ENCODE measurements at regions not wholly inside any gene's neighbourhood (a gene's known extent, or its start where the extent isn't known, plus 50 kb on each side); places are given as distances from the start of the nearest gene placed in this dataset.

- H2AFZ ChIP-seq (ENCODE audit: insufficient read depth, low read length, poor library complexity): no peak overlapping the region
- no peak overlapping the region for H4K8ac ChIP-seq (ENCODE audit: low read depth, low read length)
- no peak overlapping the region for H3K9ac ChIP-seq (ENCODE audit: low read length)
- H3K23ac ChIP-seq (ENCODE audit: low read length): no peak overlapping the region
- H4K91ac ChIP-seq (ENCODE audit: low read depth, low read length): no peak overlapping the region
- H3K14ac ChIP-seq (ENCODE audit: low read length): no peak overlapping the region
- no peaks in the 10 kb centered on the region for H3K27me3 ChIP-seq (ENCODE audit: insufficient read depth, low read length)
- H3K79me2 ChIP-seq (ENCODE audit: control insufficient read depth, insufficient read depth, low read length, poor library complexity): no peaks in the 10 kb centered on the region
- no peak for DNase-seq
- H3K4ac ChIP-seq (ENCODE audit: low read depth, low read length): no peak overlapping the region
- no CpG with 5 or more reads among the region's 2 CpGs for WGBS (ENCODE audit: extremely low coverage, insufficient coverage, insufficient read length)
- no peak overlapping the region for H3K4me2 ChIP-seq (ENCODE audit: low read length)
- no peak overlapping the region for H2BK120ac ChIP-seq (ENCODE audit: insufficient read depth, low read length, poor library complexity)
- H3K9me3 ChIP-seq (ENCODE audit: insufficient read depth, low read depth, low read length): no peaks in the 10 kb centered on the region
- H3K18ac ChIP-seq (ENCODE audit: low read length): no peak overlapping the region
- no peak overlapping the region for H3K4me3 ChIP-seq (ENCODE audit: low read depth, low read length)
- no peaks in the 10 kb centered on the region for H3K36me3 ChIP-seq (ENCODE audit: control insufficient read depth in 1 of 2, insufficient read depth in 2 of 2, low read length in 2 of 2)
- no peak overlapping the region for H4K12ac ChIP-seq (ENCODE audit: low read depth, low read length)
- H2BK5ac ChIP-seq (ENCODE audit: low read depth, low read length, poor library complexity): no peak overlapping the region
- H3K79me1 ChIP-seq (ENCODE audit: low read length): no peaks in the 10 kb centered on the region
- no peak overlapping the region for H2AK5ac ChIP-seq (ENCODE audit: low read length)
- H2BK12ac ChIP-seq (ENCODE audit: low read length): no peak overlapping the region
- no peak overlapping the region for H3K27ac ChIP-seq (ENCODE audit: low read depth, low read length)
- no peaks in the 10 kb centered on the region for H3K4me1 ChIP-seq (ENCODE audit: control insufficient read depth in 1 of 2, insufficient read depth in 2 of 2, low read length in 2 of 2)
Measured at GRCh38 chr6:93685494-93685893, 266.1 kb upstream of the EPHA7 start.

- H3K4me1 ChIP-seq (ENCODE audit: control insufficient read depth in 1 of 2, insufficient read depth in 2 of 2, low read length in 2 of 2): no peaks in the 10 kb centered on the region
- H3K79me1 ChIP-seq (ENCODE audit: low read length): no peaks in the 10 kb centered on the region
- H2AFZ ChIP-seq (ENCODE audit: insufficient read depth, low read length, poor library complexity): no peak overlapping the region
- no peak overlapping the region for H3K23ac ChIP-seq (ENCODE audit: low read length)
- no peak overlapping the region for H3K4me2 ChIP-seq (ENCODE audit: low read length)
- no peak for DNase-seq
- H3K18ac ChIP-seq (ENCODE audit: low read length): no peak overlapping the region
- H3K36me3 ChIP-seq (ENCODE audit: control insufficient read depth in 1 of 2, insufficient read depth in 2 of 2, low read length in 2 of 2): no peaks in the 10 kb centered on the region
- no peak overlapping the region for H3K14ac ChIP-seq (ENCODE audit: low read length)
- H3K27me3 ChIP-seq (ENCODE audit: insufficient read depth, low read length): no peaks in the 10 kb centered on the region
- no peak overlapping the region for H4K8ac ChIP-seq (ENCODE audit: low read depth, low read length)
- H3K79me2 ChIP-seq (ENCODE audit: control insufficient read depth, insufficient read depth, low read length, poor library complexity): no peaks in the 10 kb centered on the region
- H3K9me3 ChIP-seq (ENCODE audit: insufficient read depth, low read depth, low read length): no peaks in the 10 kb centered on the region
- H3K9ac ChIP-seq (ENCODE audit: low read length): no peak overlapping the region
- no peak overlapping the region for H2BK5ac ChIP-seq (ENCODE audit: low read depth, low read length, poor library complexity)
- no CpG with 5 or more reads among the region's 1 CpG for WGBS (ENCODE audit: extremely low coverage, insufficient coverage, insufficient read length)
- no peak overlapping the region for H2BK12ac ChIP-seq (ENCODE audit: low read length)
- H2BK120ac ChIP-seq (ENCODE audit: insufficient read depth, low read length, poor library complexity): no peak overlapping the region
- no peak overlapping the region for H3K4ac ChIP-seq (ENCODE audit: low read depth, low read length)
- no peak overlapping the region for H4K12ac ChIP-seq (ENCODE audit: low read depth, low read length)
- no peak overlapping the region for H3K27ac ChIP-seq (ENCODE audit: low read depth, low read length)
- no peak overlapping the region for H4K91ac ChIP-seq (ENCODE audit: low read depth, low read length)
- H2AK5ac ChIP-seq (ENCODE audit: low read length): no peak overlapping the region
- H3K4me3 ChIP-seq (ENCODE audit: low read depth, low read length): no peak overlapping the region
Measured at GRCh38 chr6:93684339-93684738, 265.0 kb upstream of the EPHA7 start.

GRCh38 chr6:93679836-93680235 is 260.5 kb upstream of the EPHA7 start:
- no peak overlapping the region for H3K4me2 ChIP-seq (ENCODE audit: low read length)
- H3K14ac ChIP-seq (ENCODE audit: low read length): no peak overlapping the region
- H3K27ac ChIP-seq (ENCODE audit: low read depth, low read length): no peak overlapping the region
- H3K27me3 ChIP-seq (ENCODE audit: insufficient read depth, low read length): no peaks in the 10 kb centered on the region
- H4K8ac ChIP-seq (ENCODE audit: low read depth, low read length): no peak overlapping the region
- H3K9me3 ChIP-seq (ENCODE audit: insufficient read depth, low read depth, low read length): no peaks in the 10 kb centered on the region
- H3K9ac ChIP-seq (ENCODE audit: low read length): no peak overlapping the region
- H3K23ac ChIP-seq (ENCODE audit: low read length): no peak overlapping the region
- no peak overlapping the region for H2BK5ac ChIP-seq (ENCODE audit: low read depth, low read length, poor library complexity)
- no peaks in the 10 kb centered on the region for H3K79me2 ChIP-seq (ENCODE audit: control insufficient read depth, insufficient read depth, low read length, poor library complexity)
- H4K91ac ChIP-seq (ENCODE audit: low read depth, low read length): no peak overlapping the region
- no peak overlapping the region for H2BK120ac ChIP-seq (ENCODE audit: insufficient read depth, low read length, poor library complexity)
- no CpG with 5 or more reads among the region's 3 CpGs for WGBS (ENCODE audit: extremely low coverage, insufficient coverage, insufficient read length)
- no peaks in the 10 kb centered on the region for H3K4me1 ChIP-seq (ENCODE audit: control insufficient read depth in 1 of 2, insufficient read depth in 2 of 2, low read length in 2 of 2)
- no peaks in the 10 kb centered on the region for H3K79me1 ChIP-seq (ENCODE audit: low read length)
- H4K12ac ChIP-seq (ENCODE audit: low read depth, low read length): no peak overlapping the region
- DNase-seq: no peak
- H3K4me3 ChIP-seq (ENCODE audit: low read depth, low read length): no peak overlapping the region
- no peak overlapping the region for H3K18ac ChIP-seq (ENCODE audit: low read length)
- H2AFZ ChIP-seq (ENCODE audit: insufficient read depth, low read length, poor library complexity): no peak overlapping the region
- no peaks in the 10 kb centered on the region for H3K36me3 ChIP-seq (ENCODE audit: control insufficient read depth in 1 of 2, insufficient read depth in 2 of 2, low read length in 2 of 2)
- H2AK5ac ChIP-seq (ENCODE audit: low read length): no peak overlapping the region
- H2BK12ac ChIP-seq (ENCODE audit: low read length): no peak overlapping the region
- H3K4ac ChIP-seq (ENCODE audit: low read depth, low read length): no peak overlapping the region

GRCh38 chr6:93678841-93679454 is 259.6 kb upstream of the EPHA7 start:
- Histone ChIP-seq H3K14ac (ENCODE audit: low read length) (no peak overlapping the region), H3K4ac (ENCODE audit: low read depth, low read length) (no peak overlapping the region), H2BK5ac (ENCODE audit: low read depth, low read length, poor library complexity) (no peak overlapping the region), H2BK120ac (ENCODE audit: insufficient read depth, low read length, poor library complexity) (no peak overlapping the region), H4K91ac (ENCODE audit: low read depth, low read length) (no peak overlapping the region), H3K4me3 (ENCODE audit: low read depth, low read length) (no peak overlapping the region), H3K27me3 (ENCODE audit: insufficient read depth, low read length) (no peaks in the 10 kb centered on the region), H3K9ac (ENCODE audit: low read length) (no peak overlapping the region), H3K4me1 (ENCODE audit: control insufficient read depth in 1 of 2, insufficient read depth in 2 of 2, low read length in 2 of 2) (no peaks in the 10 kb centered on the region), H2AK5ac (ENCODE audit: low read length) (no peak overlapping the region), H3K36me3 (ENCODE audit: control insufficient read depth in 1 of 2, insufficient read depth in 2 of 2, low read length in 2 of 2) (no peaks in the 10 kb centered on the region), H3K27ac (ENCODE audit: low read depth, low read length) (no peak overlapping the region), H3K18ac (ENCODE audit: low read length) (no peak overlapping the region), H2BK12ac (ENCODE audit: low read length) (no peak overlapping the region), H3K79me2 (ENCODE audit: control insufficient read depth, insufficient read depth, low read length, poor library complexity) (no peaks in the 10 kb centered on the region), H4K12ac (ENCODE audit: low read depth, low read length) (no peak overlapping the region), H2AFZ (ENCODE audit: insufficient read depth, low read length, poor library complexity) (no peak overlapping the region), H4K8ac (ENCODE audit: low read depth, low read length) (no peak overlapping the region), H3K4me2 (ENCODE audit: low read length) (no peak overlapping the region), H3K79me1 (ENCODE audit: low read length) (no peaks in the 10 kb centered on the region), H3K9me3 (ENCODE audit: insufficient read depth, low read depth, low read length) (no peaks in the 10 kb centered on the region), H3K23ac (ENCODE audit: low read length) (no peak overlapping the region)
- no CpG with 5 or more reads among the region's 4 CpGs for WGBS (ENCODE audit: extremely low coverage, insufficient coverage, insufficient read length)
- no peak for DNase-seq

Measured in trophoblast cell (in vitro differentiated cells and primary cell).